A172 (cell line): ENCODE measurements at regions not wholly inside any gene's neighbourhood (a gene's known extent, or its start where the extent isn't known, plus 50 kb on each side); places are given as distances from the start of the nearest gene placed in this dataset.
"Not testable (repeated sequence)": the region's sequence is repeated elsewhere in the genome, so short reads cannot be mapped to it uniquely, and the experiment has no call there.

Experiments
- DNase-seq: peaks from one replicate; pipeline ENCODE4 v3.0.0-alpha.2; 2015; ENCODE audit warnings: low spot score

DNA sequence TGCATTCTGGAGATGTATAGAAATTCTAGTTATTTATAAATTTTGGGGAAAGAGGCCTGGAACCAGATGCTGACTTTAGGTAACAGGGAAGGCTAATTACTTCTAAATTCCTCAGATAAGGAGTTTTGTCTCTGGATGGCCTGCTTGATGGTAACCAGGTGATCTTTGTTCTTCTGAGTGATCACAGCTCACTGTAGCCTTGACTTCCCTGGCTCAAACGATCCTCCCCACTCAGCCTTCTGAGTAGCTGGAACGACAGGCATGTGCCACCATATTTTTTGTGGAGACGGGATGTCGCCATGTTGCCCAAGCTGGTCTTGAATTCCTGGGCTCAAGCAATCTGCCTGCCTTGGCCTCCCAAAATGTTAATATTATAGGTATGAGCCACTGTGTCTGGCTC is 54.4 kb upstream of the MSH6 start:
- DNase-seq: no peak

GRCh38 chr2:47727956-47728355 is 55.0 kb upstream of the MSH6 start:
- DNase-seq: no peak

DNA sequence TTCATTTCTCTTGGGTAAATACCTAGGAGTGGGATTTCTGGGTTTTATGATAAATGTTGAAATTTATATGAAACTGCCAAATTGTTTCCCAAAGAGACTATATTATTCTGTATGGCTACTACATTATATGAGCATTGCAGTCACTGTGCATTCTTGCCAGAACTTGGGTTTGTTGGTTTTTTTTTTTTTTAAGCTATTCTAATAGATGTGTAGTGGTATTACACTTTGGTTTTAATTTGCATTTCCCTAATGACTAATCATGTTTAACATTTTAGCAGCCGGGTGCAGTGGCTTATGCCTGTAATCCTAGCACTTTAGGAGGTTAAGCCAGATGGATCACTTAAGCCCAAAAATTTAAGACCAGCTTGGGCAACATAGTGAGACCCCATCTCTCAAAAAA is 56.0 kb upstream of the MSH6 start:
- DNase-seq: not testable (repeated sequence)

DNA sequence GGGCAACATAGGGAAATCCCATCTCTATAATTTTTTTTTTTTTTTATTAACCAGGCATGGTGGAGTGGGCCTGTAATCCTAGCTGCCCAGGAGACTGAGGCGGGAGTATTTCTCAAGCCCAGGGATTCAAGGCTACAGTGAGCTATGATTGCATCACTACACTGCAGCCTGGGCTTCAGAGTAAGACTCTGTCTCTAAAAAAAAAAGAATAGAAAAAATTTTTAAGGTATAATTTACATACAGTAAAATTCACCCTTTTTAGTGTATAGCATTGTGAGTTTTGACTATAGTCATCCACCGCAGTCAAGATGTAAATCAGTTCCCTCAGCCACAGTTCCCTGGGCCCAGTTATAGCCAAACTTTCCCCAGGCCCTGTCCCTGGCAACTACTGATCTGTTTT is 57.1 kb upstream of the MSH6 start:
- DNase-seq: no peak

GRCh38 chr2:47724221-47724981 is 58.5 kb upstream of the MSH6 start:
- DNase-seq: no peak

DNA sequence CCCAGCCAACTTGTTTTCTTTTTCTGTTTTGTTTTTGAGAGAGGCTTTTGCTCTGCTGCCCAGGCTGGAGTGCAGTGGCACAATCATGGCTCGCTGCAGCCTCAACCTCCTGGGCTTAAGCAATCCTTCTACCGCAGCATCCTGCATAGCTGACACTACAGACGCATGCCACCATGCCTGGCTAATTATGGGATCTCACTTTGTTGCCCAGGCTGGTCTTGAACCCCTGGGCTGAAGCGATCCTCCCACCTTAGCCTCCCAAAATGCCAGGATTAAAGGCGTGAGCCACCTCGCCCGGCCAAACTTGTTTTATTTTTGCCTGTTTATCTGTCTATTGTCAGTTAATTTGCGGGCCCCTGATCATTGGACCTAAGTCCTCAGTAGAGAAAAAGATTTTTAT is 61.6 kb upstream of the MSH6 start:
- DNase-seq: no peak

GRCh38 chr2:47720559-47720958 is 62.4 kb upstream of the MSH6 start:
- no peak for DNase-seq

DNA sequence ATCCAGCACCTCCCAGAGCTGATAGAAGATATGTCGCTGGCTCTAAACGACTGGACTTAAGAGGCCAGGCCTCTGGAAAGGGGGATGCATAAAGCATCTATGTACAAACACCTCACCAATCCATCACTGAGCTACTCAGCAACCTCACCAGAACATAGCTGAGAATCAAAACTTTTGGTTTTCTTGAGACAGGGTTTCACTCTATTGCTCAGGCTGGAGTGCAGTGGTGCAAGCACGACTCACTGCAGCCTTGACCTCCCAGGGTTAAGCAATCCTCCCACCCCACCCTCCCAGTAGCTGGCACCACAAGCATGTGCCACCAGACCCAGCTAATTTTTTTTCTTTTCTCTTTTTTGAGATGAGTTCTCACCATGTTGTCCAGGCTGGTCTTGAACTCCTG is 62.9 kb upstream of the MSH6 start:
- DNase-seq: no peak

DNA sequence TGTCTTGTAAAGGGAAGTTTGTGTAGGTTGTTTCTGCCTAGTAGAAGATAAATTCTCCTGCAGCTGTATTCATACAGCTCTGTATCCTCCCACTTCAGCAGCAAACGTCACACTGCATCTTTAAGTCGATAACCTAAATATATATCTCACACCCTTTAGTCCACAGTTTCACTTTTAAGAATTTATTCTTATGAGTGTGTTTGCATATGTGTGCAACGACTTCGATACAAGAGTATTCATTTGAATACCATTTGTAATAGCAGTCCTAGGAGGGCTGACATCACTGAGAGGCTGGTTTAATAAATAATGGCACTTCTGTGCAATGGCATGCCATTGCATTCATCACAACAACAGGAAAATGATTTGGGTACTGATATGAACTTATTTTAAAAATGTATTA is 63.8 kb upstream of the MSH6 start:
- no peak for DNase-seq

- not testable (repeated sequence) for DNase-seq
Observed at GRCh38 chr2:47716307-47716706, 66.6 kb upstream of the MSH6 start.

GRCh38 chr2:47715552-47715951 is 67.4 kb upstream of the MSH6 start:
- DNase-seq: no peak

GRCh38 chr2:47708801-47709499 is 74.0 kb upstream of the MSH6 start:
- DNase-seq: no peak

DNA sequence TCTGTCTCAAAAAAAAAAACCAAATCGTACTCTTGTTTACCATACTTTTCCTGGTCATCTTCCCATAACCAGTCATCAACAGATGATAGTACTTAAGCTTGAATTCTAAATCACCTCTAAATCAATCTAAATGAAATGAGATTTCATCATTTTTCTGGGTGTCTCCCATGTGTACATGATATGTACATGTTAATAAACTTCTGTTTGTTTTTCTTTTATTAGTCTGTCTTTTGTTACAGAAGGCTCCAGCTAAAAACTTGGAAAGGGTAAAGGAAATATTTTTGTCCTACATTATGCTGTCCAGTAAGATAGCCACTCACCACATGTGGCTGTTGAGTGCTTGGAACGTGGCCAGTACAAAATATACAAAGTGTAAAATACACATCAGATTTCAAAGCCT is 78.7 kb upstream of the MSH6 start:
- DNase-seq: no peak

DNA sequence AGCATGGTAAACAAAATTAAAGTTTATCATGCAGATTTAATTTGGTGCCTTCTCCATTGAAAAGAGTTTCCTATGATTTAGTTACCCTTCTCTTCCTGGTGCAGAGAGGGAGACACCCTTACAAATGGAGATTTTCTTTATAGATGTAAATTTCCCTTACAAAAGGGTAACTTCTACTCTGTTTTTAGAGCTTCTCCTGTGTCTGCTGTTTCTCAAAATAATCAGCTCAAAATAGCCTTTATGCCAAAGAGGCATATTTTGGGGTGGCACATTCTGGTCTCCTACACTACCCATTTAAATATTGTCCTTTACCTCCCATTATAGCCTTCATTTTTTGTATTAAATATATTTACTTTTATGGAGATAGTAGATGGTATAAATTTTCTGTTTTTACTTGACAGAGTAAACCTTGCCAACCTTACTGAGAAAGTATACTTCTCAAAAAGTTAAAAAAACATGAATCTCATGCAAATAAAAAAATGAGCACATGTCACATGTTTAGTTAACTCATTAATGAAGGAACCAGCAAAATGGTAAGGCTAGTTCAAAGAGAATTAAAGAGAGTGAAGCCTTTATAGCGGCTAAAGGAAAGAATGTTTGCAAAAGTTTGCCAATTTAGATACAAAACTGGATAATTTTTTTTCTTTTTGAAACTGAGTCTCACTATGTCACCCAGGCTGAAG is 83.3 kb upstream of the MSH6 start:
- no peak for DNase-seq

DNA sequence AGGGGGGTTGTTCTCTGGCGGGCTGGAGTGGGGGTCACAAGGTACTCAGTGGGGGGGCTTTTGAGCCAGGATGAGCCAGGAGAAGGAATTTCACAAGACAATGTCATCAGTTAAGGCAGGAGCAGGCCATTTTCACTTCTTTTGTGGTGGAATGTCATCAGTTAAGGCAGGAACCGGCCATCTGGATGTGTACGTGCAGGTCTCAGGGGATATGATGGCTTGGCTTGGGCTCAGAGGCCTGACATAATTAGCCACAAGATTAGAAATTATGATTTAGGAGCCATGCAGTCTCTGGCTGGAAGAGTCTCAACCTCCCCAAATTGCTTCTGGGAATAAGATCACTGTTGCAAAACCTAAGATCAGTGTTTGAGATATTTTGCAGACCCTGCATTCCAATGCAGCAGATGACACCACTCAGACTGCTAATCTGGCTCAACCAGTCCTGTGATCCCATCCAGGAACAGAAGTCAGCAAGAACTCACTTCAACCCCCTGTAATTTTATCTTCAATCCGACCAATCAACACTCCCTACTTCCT is 84.4 kb upstream of the MSH6 start:
- not testable (repeated sequence) for DNase-seq

GRCh38 chr2:47697681-47698435 is 85.1 kb upstream of the MSH6 start:
- DNase-seq: not testable (repeated sequence)

GRCh38 chr2:47697000-47697601 is 85.8 kb upstream of the MSH6 start:
- no peak for DNase-seq

- DNase-seq: no peak
Observed at GRCh38 chr2:47696478-47696831, 86.5 kb upstream of the MSH6 start.

- DNase-seq: no peak
Observed at GRCh38 chr2:47695800-47696477, 87.0 kb upstream of the MSH6 start.

GRCh38 chr2:47694451-47694850 is 88.5 kb upstream of the MSH6 start:
- DNase-seq: not testable (repeated sequence)
